ENCODE measurements at regions not wholly inside any gene's neighbourhood (a gene's known extent, or its start where the extent isn't known, plus 50 kb on each side); places are given as distances from the start of the nearest gene placed in this dataset.

DNA sequence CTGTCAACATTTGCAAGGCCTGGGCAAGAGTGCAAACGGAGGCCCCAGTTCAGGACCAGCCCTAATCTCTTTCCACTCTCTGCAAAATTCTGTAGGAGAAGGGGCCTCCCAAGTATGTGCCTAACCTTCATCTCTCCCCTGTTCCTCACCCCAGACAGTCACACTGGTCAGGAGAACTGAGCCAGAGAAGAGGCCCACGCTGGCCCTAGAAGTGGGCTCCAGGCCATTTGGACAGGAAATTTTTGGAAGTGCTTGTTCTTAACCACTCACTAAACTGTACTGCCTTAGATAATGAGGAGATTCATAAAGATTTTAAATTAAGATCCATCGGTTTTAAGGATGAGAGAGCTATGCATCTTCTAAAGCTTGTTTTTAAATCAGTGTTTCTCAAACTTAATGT lies 129.7 kb upstream of the ADGRL2 start:
- TF ChIP-seq, protein P1, sequence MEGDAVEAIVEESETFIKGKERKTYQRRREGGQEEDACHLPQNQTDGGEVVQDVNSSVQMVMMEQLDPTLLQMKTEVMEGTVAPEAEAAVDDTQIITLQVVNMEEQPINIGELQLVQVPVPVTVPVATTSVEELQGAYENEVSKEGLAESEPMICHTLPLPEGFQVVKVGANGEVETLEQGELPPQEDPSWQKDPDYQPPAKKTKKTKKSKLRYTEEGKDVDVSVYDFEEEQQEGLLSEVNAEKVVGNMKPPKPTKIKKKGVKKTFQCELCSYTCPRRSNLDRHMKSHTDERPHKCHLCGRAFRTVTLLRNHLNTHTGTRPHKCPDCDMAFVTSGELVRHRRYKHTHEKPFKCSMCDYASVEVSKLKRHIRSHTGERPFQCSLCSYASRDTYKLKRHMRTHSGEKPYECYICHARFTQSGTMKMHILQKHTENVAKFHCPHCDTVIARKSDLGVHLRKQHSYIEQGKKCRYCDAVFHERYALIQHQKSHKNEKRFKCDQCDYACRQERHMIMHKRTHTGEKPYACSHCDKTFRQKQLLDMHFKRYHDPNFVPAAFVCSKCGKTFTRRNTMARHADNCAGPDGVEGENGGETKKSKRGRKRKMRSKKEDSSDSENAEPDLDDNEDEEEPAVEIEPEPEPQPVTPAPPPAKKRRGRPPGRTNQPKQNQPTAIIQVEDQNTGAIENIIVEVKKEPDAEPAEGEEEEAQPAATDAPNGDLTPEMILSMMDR (IDR thresholded peaks at IDR 0.05; ENCODE audit: borderline replicate concordance, control extremely low read depth, extremely low read depth, insufficient read depth, missing control alignments): no peak
- no peak for DNase-seq (ENCODE audit: low spot score)
- in situ Hi-C loops (cut with MboI; ENCODE audit: low sequenced_read_pairs, unreplicated experiment): no loop called here

DNA sequence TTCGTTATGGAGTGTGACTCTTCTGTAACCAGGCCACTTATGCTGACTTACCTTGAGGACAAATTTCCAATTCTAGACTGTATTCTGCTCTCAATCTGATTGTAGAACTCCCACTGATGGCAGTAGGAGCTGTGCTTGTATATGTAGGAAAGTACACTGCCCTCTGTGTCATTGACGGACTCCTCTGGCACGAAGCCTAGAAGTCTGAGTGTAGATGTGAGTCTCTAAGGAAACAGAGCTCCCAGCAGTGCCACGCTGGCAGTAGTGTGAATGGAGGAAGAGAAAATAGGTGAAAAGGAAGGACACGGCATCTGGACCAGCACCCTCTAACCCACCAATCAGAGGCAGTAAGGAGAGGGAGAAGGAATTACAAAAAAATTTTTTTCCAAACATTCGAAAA lies 130.4 kb upstream of the ADGRL2 start:
- TF ChIP-seq, protein P1 (IDR thresholded peaks at IDR 0.05; ENCODE audit: borderline replicate concordance, control extremely low read depth, extremely low read depth, insufficient read depth, missing control alignments): no peak

GRCh38 chr1:81666586-81666985 lies 134.1 kb upstream of the ADGRL2 start:
- TF ChIP-seq, protein P1 (IDR thresholded peaks at IDR 0.05; ENCODE audit: borderline replicate concordance, control extremely low read depth, extremely low read depth, insufficient read depth, missing control alignments): no peak
- DNase-seq (ENCODE audit: low spot score): no peak
- in situ Hi-C loops (cut with MboI; ENCODE audit: low sequenced_read_pairs, unreplicated experiment): no loop called here

More for the DNA sequence above, 130.4 kb upstream of the ADGRL2 start:
- in situ Hi-C loops (cut with MboI; ENCODE audit: low sequenced_read_pairs, unreplicated experiment): no loop called here
- DNase-seq (ENCODE audit: low spot score): no peak

DNA sequence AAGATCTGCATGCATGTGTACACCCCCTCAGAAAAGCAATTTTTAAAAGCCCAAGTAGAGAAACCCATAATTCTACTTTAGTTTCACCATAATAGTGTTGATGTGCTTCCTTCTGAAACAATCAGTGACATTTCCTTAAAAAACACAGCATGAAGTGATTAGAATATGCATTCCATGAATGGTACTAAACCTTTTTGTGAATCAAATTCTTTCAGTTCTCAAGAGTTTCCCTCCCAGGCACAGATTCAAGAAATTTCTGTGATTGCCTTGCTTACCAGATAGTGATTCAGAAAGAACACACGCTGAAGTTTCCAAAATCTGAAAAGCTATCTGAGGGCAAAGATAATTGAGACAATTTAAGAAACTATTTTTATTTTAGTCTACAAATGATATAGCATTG lies 136.4 kb upstream of the ADGRL2 start:
- TF ChIP-seq, protein P1 (IDR thresholded peaks at IDR 0.05; ENCODE audit: borderline replicate concordance, control extremely low read depth, extremely low read depth, insufficient read depth, missing control alignments): no peak
- no peak for DNase-seq (ENCODE audit: low spot score)

GRCh38 chr1:81662913-81663526 lies 137.7 kb upstream of the ADGRL2 start:
- TF ChIP-seq, protein P1 (IDR thresholded peaks at IDR 0.05; ENCODE audit: borderline replicate concordance, control extremely low read depth, extremely low read depth, insufficient read depth, missing control alignments): no peak
- DNase-seq (ENCODE audit: low spot score): no peak
- in situ Hi-C loops (cut with MboI; ENCODE audit: low sequenced_read_pairs, unreplicated experiment): no loop called here

More for the DNA sequence above, 136.4 kb upstream of the ADGRL2 start:
- in situ Hi-C loops (cut with MboI; ENCODE audit: low sequenced_read_pairs, unreplicated experiment): no loop called here

GRCh38 chr1:81660286-81660685 lies 140.4 kb upstream of the ADGRL2 start:
- in situ Hi-C loops (cut with MboI; ENCODE audit: low sequenced_read_pairs, unreplicated experiment): no loop called here
- DNase-seq (ENCODE audit: low spot score): no peak
- TF ChIP-seq, protein P1 (IDR thresholded peaks at IDR 0.05; ENCODE audit: borderline replicate concordance, control extremely low read depth, extremely low read depth, insufficient read depth, missing control alignments): no peak
